ENCODE measurements at regions not wholly inside any gene's neighbourhood (a gene's known extent, or its start where the extent isn't known, plus 50 kb on each side); places are given as distances from the start of the nearest gene placed in this dataset.

- no peak for TF ChIP-seq CTCF (IDR thresholded peaks at IDR 0.05; ENCODE audit: control extremely low read depth in 1 of 3, insufficient read depth in 1 of 3, low read depth in 1 of 3, low read length in 3 of 3)
- TF ChIP-seq SP1 (IDR thresholded peaks at IDR 0.05; ENCODE audit: low read depth, low read length) = no peak
- TF ChIP-seq CREB1 (IDR thresholded peaks at IDR 0.05) = no peak
- no peak for TF ChIP-seq RBBP5 (IDR thresholded peaks at IDR 0.05; ENCODE audit: borderline replicate concordance, low read depth, low read length)
- TF ChIP-seq POLR2A (IDR thresholded peaks at IDR 0.05; ENCODE audit: control extremely low read depth in 1 of 2, low read depth in 2 of 2, low read length in 2 of 2) = no peak
- no peak for TF ChIP-seq TBP (IDR thresholded peaks at IDR 0.05; ENCODE audit: low read depth, low read length)
- no peak for TF ChIP-seq ZNF274 (IDR thresholded peaks at IDR 0.05; ENCODE audit: borderline replicate concordance, extremely low read depth, low read length)
- TF ChIP-seq CHD7 (IDR thresholded peaks at IDR 0.05; ENCODE audit: insufficient replicate concordance, low read length) = no peak
Observed at GRCh38 chr9:79962150-79962549, 390.4 kb downstream of the TLE4 start.
